ENCODE measurements at regions not wholly inside any gene's neighbourhood (a gene's known extent, or its start where the extent isn't known, plus 50 kb on each side); places are given as distances from the start of the nearest gene placed in this dataset.
"Not testable (repeated sequence)": the region's sequence is repeated elsewhere in the genome, so short reads cannot be mapped to it uniquely, and the experiment has no call there.

GRCh38 chrY:21600170-21600569, 65.5 kb downstream of the RBMY1A1 start:
- no peak for ATAC-seq (replicated peaks in 1 of 2)
- no peak overlapping the region for H3K4me3 Mint-ChIP-seq

DNA sequence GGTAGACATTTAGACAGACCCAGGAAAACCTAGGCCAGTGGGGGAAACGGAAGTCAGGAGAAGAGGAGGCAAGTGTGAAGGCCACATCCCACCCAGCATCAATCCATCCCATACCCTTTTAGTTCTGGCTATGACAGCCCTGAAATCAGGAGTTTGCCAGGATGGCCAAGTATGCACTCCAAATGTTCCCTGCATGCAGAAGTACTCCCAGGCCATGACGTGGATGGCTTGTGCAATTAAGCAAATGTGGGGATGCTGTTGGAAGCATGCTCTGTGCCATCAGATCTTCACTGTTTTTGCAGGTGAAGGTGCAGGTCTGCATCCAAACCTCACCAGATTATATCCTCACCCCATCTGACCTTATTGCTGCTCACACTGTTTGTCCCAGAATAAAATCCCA, 66.8 kb downstream of the RBMY1A1 start:
- ATAC-seq (replicated peaks in 1 of 2) (no peak), DNase-seq (no peak)
- no peaks in the 10 kb centered on the region for H3K36me3 Mint-ChIP-seq (ENCODE audit: insufficient read depth in 2 of 2)
- no peaks in the 10 kb centered on the region for H3K27me3 Mint-ChIP-seq (ENCODE audit: low read depth)
- H3K4me3 Mint-ChIP-seq: no peak overlapping the region
- H3K4me1 Mint-ChIP-seq (ENCODE audit: low read depth): no peaks in the 10 kb centered on the region
- H3K9me3 Mint-ChIP-seq: no peaks in the 10 kb centered on the region
- H3K27ac Mint-ChIP-seq: no peak overlapping the region

More at GRCh38 chrY:21600170-21600569, 65.5 kb downstream of the RBMY1A1 start:
- H3K9me3 Mint-ChIP-seq: no peaks in the 10 kb centered on the region
- H3K27ac Mint-ChIP-seq: no peak overlapping the region
- no peaks in the 10 kb centered on the region for H3K27me3 Mint-ChIP-seq (ENCODE audit: low read depth)
- DNase-seq: no peak
- no peaks in the 10 kb centered on the region for H3K4me1 Mint-ChIP-seq (ENCODE audit: low read depth)
- no peaks in the 10 kb centered on the region for H3K36me3 Mint-ChIP-seq (ENCODE audit: insufficient read depth in 2 of 2)

GRCh38 chrY:21602590-21602989, 67.9 kb downstream of the RBMY1A1 start:
- Mint-ChIP-seq H3K27me3 (ENCODE audit: low read depth) (no peaks in the 10 kb centered on the region), H3K4me1 (ENCODE audit: low read depth) (no peaks in the 10 kb centered on the region), H3K4me3 (no peak overlapping the region), H3K36me3 (ENCODE audit: insufficient read depth in 2 of 2) (no peaks in the 10 kb centered on the region), H3K9me3 (no peaks in the 10 kb centered on the region), H3K27ac (no peak overlapping the region)
- DNase-seq (no peak), ATAC-seq (replicated peaks in 1 of 2) (no peak)

DNA sequence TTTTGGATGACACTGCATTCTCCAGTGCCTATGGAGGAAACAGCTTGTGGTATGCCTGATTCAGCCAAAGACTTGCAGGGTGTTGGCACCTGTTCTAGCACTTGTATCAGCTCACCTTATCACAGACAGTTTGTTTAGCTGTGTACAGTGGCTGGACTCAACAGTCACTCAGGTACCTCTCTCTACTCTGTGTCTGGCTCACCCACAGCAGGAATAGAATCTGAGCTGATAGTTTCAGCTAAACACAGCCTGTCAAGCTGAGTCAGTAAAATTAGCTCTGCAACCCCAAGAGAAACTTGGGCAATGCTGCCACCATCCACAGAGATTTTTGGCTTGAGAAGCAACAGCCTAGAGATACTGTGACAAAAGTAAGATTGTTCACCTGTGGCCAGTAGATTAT, 101.5 kb downstream of the RBMY1A1 start:
- Mint-ChIP-seq H3K9me3 (peaks cover 0 to 9% of the 10 kb centered on the region in 2 donors), H3K27ac (no peak overlapping the region), H3K36me3 (ENCODE audit: insufficient read depth in 2 of 2) (no peaks in the 10 kb centered on the region), H3K4me1 (ENCODE audit: low read depth) (no peaks in the 10 kb centered on the region), H3K4me3 (no peak overlapping the region), H3K27me3 (ENCODE audit: low read depth) (no peaks in the 10 kb centered on the region)
- ATAC-seq (replicated peaks in 1 of 2): no peak
- DNase-seq: no peak

- Mint-ChIP-seq H3K27me3 (ENCODE audit: low read depth) (no peaks in the 10 kb centered on the region), H3K9me3 (no peaks in the 10 kb centered on the region), H3K27ac (no peak overlapping the region), H3K36me3 (ENCODE audit: insufficient read depth in 2 of 2) (no peaks in the 10 kb centered on the region), H3K4me1 (ENCODE audit: low read depth) (no peaks in the 10 kb centered on the region), H3K4me3 (no peak overlapping the region)
- ATAC-seq (replicated peaks in 1 of 2) (no peak), DNase-seq (no peak)
These were observed 115.8 kb downstream of the RBMY1A1 start for GRCh38 chrY:21650496-21650895.

DNA sequence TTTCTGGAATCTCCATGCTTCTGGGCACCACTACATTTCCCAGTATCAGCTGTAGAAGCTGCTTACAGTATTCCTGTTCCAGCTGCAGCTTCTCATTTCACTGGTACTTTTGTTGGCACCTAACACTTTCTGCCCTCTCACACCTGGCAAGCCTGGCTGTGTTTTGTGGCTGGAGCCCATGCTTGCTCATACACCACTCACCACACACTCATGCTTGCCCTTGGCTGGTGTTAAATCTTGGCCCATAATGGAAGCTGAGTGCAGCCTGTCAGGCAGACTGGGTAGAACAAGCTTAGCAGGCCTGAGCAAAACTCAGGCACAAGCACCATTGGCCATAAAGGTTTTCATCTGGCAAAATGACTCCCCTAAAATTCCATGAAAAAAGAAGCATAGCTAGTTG, 124.4 kb downstream of the RBMY1A1 start:
- ATAC-seq (replicated peaks in 1 of 2); H3K27ac Mint-ChIP-seq; H3K4me1 Mint-ChIP-seq (ENCODE audit: low read depth); H3K9me3 Mint-ChIP-seq; H3K36me3 Mint-ChIP-seq (ENCODE audit: insufficient read depth in 2 of 2); DNase-seq; H3K27me3 Mint-ChIP-seq (ENCODE audit: low read depth); H3K4me3 Mint-ChIP-seq: not testable (repeated sequence)

GRCh38 chrY:21679590-21679989, 144.9 kb downstream of the RBMY1A1 start:
- H3K36me3 Mint-ChIP-seq (ENCODE audit: insufficient read depth in 2 of 2); H3K9me3 Mint-ChIP-seq; H3K4me3 Mint-ChIP-seq; H3K27me3 Mint-ChIP-seq (ENCODE audit: low read depth); H3K27ac Mint-ChIP-seq; H3K4me1 Mint-ChIP-seq (ENCODE audit: low read depth): not testable (repeated sequence)
- peak in 1 of 2 donors; percentile 0 for DNase-seq
- ATAC-seq (replicated peaks in 1 of 2): peak in 1 of 2 donors; percentile 69

DNA sequence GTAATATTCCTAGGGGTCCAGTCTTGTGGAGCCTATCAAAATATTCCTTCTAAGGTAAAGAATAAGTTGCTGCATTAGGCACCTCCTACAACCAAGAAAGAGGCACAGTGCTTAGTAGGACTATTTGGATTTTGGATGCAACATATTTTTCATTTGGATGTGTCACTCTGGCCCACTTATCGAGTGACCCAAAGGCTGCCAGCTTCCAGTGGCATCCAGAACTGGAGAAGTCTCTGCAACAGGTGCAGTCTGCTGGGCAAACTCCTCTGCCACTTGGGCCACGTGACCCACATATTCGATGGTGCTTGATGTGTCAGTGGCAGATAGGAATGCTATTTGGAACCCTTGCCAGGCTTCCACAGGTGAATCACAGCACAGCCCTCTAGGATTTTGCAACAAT, 151.7 kb downstream of the RBMY1A1 start:
- not testable (repeated sequence) for H3K36me3 Mint-ChIP-seq (ENCODE audit: insufficient read depth in 2 of 2); H3K27ac Mint-ChIP-seq; DNase-seq; H3K9me3 Mint-ChIP-seq; H3K4me3 Mint-ChIP-seq; H3K4me1 Mint-ChIP-seq (ENCODE audit: low read depth); H3K27me3 Mint-ChIP-seq (ENCODE audit: low read depth); ATAC-seq (replicated peaks in 1 of 2)

- H3K4me1 Mint-ChIP-seq (ENCODE audit: low read depth); H3K9me3 Mint-ChIP-seq; DNase-seq; H3K27me3 Mint-ChIP-seq (ENCODE audit: low read depth); H3K36me3 Mint-ChIP-seq (ENCODE audit: insufficient read depth in 2 of 2); H3K4me3 Mint-ChIP-seq; ATAC-seq (replicated peaks in 1 of 2); H3K27ac Mint-ChIP-seq: not testable (repeated sequence)
These were observed 167.3 kb downstream of the RBMY1A1 start for GRCh38 chrY:21701951-21702350.

DNA sequence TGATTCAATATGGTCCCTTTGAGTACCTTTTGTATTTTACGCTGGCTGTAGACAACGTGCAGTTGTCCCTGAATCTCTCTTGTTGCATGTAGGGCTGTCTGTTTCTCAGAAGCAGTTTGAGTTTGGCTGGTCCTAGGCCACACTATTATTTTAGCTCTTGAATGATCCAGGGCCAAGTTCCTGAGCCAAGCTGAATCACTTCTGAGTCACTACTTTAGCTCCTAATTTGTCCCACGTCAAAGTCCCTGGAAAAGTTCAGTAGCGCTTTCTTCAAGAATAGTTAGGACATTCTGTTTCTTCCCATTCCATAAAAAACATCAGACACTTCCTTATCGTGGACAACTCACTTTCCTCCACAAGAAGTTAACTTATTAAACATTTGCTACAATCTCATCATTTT, 168.2 kb downstream of the RBMY1A1 start:
- H3K9me3 Mint-ChIP-seq; H3K36me3 Mint-ChIP-seq (ENCODE audit: insufficient read depth in 2 of 2); H3K4me1 Mint-ChIP-seq (ENCODE audit: low read depth); H3K27me3 Mint-ChIP-seq (ENCODE audit: low read depth); DNase-seq; H3K27ac Mint-ChIP-seq; ATAC-seq (replicated peaks in 1 of 2); H3K4me3 Mint-ChIP-seq: not testable (repeated sequence)

DNA sequence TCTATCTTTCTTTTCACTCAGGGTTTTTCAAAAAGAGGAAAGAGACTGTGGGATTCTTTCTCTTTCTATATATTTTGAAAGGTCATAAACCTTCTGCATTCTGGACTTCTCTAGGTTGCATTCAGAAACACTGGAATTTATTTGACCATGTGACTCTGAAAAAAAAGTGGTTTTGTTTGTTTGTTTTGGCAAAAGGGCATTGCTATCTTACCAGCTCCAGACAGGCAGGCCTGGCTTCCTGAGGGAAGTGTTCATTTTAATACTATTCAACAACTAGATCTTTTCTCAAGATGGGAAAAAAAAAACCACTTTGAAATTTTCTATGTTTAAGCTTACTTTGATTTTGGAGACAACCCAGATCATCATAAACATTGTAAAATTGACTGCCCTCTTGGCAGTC, 170.6 kb downstream of the RBMY1A1 start:
- ATAC-seq (replicated peaks in 1 of 2) (no peak), DNase-seq (no peak)
- no peaks in the 10 kb centered on the region for H3K36me3 Mint-ChIP-seq (ENCODE audit: insufficient read depth in 2 of 2)
- no peaks in the 10 kb centered on the region for H3K9me3 Mint-ChIP-seq
- no peak overlapping the region for H3K27ac Mint-ChIP-seq
- no peak overlapping the region for H3K4me3 Mint-ChIP-seq
- no peaks in the 10 kb centered on the region for H3K27me3 Mint-ChIP-seq (ENCODE audit: low read depth)
- no peaks in the 10 kb centered on the region for H3K4me1 Mint-ChIP-seq (ENCODE audit: low read depth)

- not testable (repeated sequence) for H3K27me3 Mint-ChIP-seq (ENCODE audit: low read depth); ATAC-seq (replicated peaks in 1 of 2); H3K36me3 Mint-ChIP-seq (ENCODE audit: insufficient read depth in 2 of 2); H3K4me3 Mint-ChIP-seq; H3K4me1 Mint-ChIP-seq (ENCODE audit: low read depth); H3K27ac Mint-ChIP-seq; H3K9me3 Mint-ChIP-seq; DNase-seq
These were observed 171.9 kb downstream of the RBMY1A1 start for GRCh38 chrY:21706611-21707010.

DNA sequence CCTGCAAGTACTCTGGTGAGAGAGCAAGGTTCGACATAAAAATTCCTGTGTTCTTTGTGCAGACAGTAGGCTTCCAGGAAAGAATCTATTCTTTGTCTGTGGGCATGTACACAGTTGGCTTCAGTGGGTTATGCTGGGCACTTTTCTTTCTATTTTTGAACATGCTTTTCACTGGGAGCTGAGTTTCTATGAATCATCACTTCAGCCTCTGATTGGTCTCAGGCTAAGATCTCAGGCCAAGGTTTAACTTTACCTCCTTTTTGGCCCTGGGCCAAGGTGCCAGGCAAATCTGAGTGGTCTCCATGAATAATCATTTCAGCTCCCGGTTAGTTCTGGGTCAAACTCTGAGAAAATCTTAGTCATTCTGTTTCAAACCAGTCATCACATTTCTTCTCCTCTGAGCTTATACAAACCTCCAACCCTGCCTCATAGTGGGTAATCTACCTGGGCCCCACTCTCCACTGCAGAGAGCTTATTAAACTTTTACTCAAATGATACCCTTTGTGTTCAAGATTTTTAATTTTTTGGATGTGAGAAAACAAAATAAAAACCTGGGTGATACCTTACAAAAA, 158.8 kb downstream of the RBMY1D start:
- DNase-seq; H3K27ac Mint-ChIP-seq; H3K4me3 Mint-ChIP-seq; H3K4me1 Mint-ChIP-seq (ENCODE audit: low read depth); H3K9me3 Mint-ChIP-seq; H3K27me3 Mint-ChIP-seq (ENCODE audit: low read depth); H3K36me3 Mint-ChIP-seq (ENCODE audit: insufficient read depth in 2 of 2): not testable (repeated sequence)
- peak in 1 of 2 donors; percentile 89 for ATAC-seq (replicated peaks in 1 of 2)

- H3K36me3 Mint-ChIP-seq (ENCODE audit: insufficient read depth in 2 of 2); DNase-seq; H3K4me3 Mint-ChIP-seq; H3K4me1 Mint-ChIP-seq (ENCODE audit: low read depth); H3K9me3 Mint-ChIP-seq; H3K27ac Mint-ChIP-seq; ATAC-seq (replicated peaks in 1 of 2); H3K27me3 Mint-ChIP-seq (ENCODE audit: low read depth): not testable (repeated sequence)
These were observed 149.3 kb downstream of the RBMY1D start for GRCh38 chrY:21744998-21745397.

Measured in activated T-cell treated with anti-CD3 and anti-CD28 coated beads, Interleukin-2, amount 50 U/mL, for 72 hours (primary cell).